ENCODE measurements at regions not wholly inside any gene's neighbourhood (a gene's known extent, or its start where the extent isn't known, plus 50 kb on each side); places are given as distances from the start of the nearest gene placed in this dataset.

GRCh38 chr20:60237981-60238380 is 279.8 kb downstream of the CDH26 start:
- Histone ChIP-seq H4K5ac (ENCODE audit: insufficient read length, low read depth, low read length) (no peak overlapping the region), H2AFZ (ENCODE audit: low read length) (no peak overlapping the region), H3K4me2 (ENCODE audit: insufficient read depth in 1 of 2, low read depth in 2 of 2, low read length in 2 of 2) (no peak overlapping the region), H3K18ac (ENCODE audit: extremely low read depth, low read length) (no peak overlapping the region), H2BK15ac (ENCODE audit: low read length) (no peak overlapping the region), H3K4me3 (ENCODE audit: extremely low read depth in 1 of 4, insufficient read depth in 2 of 4, low read depth in 3 of 4, low read length in 4 of 4) (no peak overlapping the region), H3K23me2 (ENCODE audit: low read depth, low read length) (no peaks in the 10 kb centered on the region), H3K27ac (ENCODE audit: low read depth, low read length) (no peak overlapping the region), H3K27me3 (replicated peaks in 1 of 4; ENCODE audit: control insufficient read depth in 3 of 4, extremely low read depth in 1 of 4, insufficient read depth in 3 of 4, low read length in 3 of 4) (no peaks in the 10 kb centered on the region; a peak in 3 of 7 replicates), H2AK5ac (ENCODE audit: low read depth, low read length) (no peak overlapping the region), H3K4ac (replicated peaks; ENCODE audit: insufficient read length, low read depth, low read length) (no peak overlapping the region), H3K23ac (ENCODE audit: insufficient read length) (no peak overlapping the region), H3K14ac (ENCODE audit: insufficient read length) (no peak overlapping the region), H3K4me1 (replicated peaks in 1 of 4; ENCODE audit: control insufficient read depth in 3 of 4, insufficient read depth in 4 of 4, low read length in 3 of 4) (no peaks in the 10 kb centered on the region), H3K79me2 (ENCODE audit: control insufficient read depth in 1 of 2, insufficient read depth in 2 of 2, low read length in 2 of 2) (no peaks in the 10 kb centered on the region), H2BK20ac (ENCODE audit: low read length) (no peak overlapping the region), H2BK12ac (ENCODE audit: low read depth, low read length) (no peak overlapping the region), H4K20me1 (replicated peaks in 1 of 2; ENCODE audit: control insufficient read depth in 1 of 2, insufficient read depth in 2 of 2, low read length in 2 of 2) (no peaks in the 10 kb centered on the region), H4K8ac (ENCODE audit: extremely low read depth, insufficient read depth, low read length) (no peak overlapping the region; the same call in 1 of the 2 replicates), H3K9ac (replicated peaks in 1 of 4; ENCODE audit: extremely low read depth in 1 of 4, low read depth in 3 of 4, low read length in 3 of 4) (no peak overlapping the region), H3K56ac (replicated peaks; ENCODE audit: insufficient read length, low read depth, low read length) (no peak overlapping the region), H3K79me1 (ENCODE audit: low read depth, low read length) (no peaks in the 10 kb centered on the region), H2BK120ac (replicated peaks; ENCODE audit: low read depth, low read length) (no peak overlapping the region), H3K36me3 (ENCODE audit: control insufficient read depth in 2 of 4, insufficient read depth in 4 of 4, low read length in 3 of 4) (no peaks in the 10 kb centered on the region), H4K91ac (replicated peaks; ENCODE audit: insufficient read length, low read length) (no peak overlapping the region), H2BK5ac (ENCODE audit: low read depth, low read length) (no peak overlapping the region), H3K9me3 (ENCODE audit: insufficient read depth in 2 of 2, low read depth in 1 of 2, low read length in 1 of 2) (peaks cover 0 to 4% of the 10 kb centered on the region in 2 experiments; a peak in 1 of 4 replicates)
- DNase-seq (ENCODE audit: low read depth in 1 of 2, low spot score in 2 of 2) (no peak), FAIRE-seq (no peak)
- WGBS, 2 experiments (ENCODE audit: extremely low coverage in 1 of 2, insufficient coverage in 1 of 2, insufficient read length in 1 of 2, insufficient replicate concordance in 2 of 2, low coverage in 1 of 2, low lambda C conversion rate in 2 of 2, missing lambda C conversion rate in 1 of 2) = 92% methylated on average over 7 of the region's 7 CpGs; no CpG with 5 or more reads in 1 of the 2 experiments
- ChIA-PET CTCF (ENCODE audit: partially characterized antibody) (no interaction called here), POLR2A (ENCODE audit: partially characterized antibody) (no interaction called here)
- no peak for TF ChIP-seq CEBPB (IDR thresholded peaks at IDR 0.05; ENCODE audit: low read depth, low read length)
- TF ChIP-seq CBX8 (IDR thresholded peaks at IDR 0.05; ENCODE audit: borderline replicate concordance, low read depth, low read length) = no peak
- TF ChIP-seq POLR2AphosphoS5 (IDR thresholded peaks at IDR 0.05; ENCODE audit: low read depth, low read length) = no peak

Data from H1 (cell line).